GM18502 (cell line): ENCODE measurements at regions not wholly inside any gene's neighbourhood (a gene's known extent, or its start where the extent isn't known, plus 50 kb on each side); places are given as distances from the start of the nearest gene placed in this dataset.
A peak's percentile ranks its signal among the peaks of the same experiment; 100 is the strongest.

Experiments
- ATAC-seq: cut with Tn5 transposase; IDR thresholded peaks from one replicate; pipeline ENCODE4 v1.9.1; 2021; ENCODE audit warnings: mild to moderate bottlenecking; ENCODE audit not compliant: unreplicated experiment, poor library complexity

DNA sequence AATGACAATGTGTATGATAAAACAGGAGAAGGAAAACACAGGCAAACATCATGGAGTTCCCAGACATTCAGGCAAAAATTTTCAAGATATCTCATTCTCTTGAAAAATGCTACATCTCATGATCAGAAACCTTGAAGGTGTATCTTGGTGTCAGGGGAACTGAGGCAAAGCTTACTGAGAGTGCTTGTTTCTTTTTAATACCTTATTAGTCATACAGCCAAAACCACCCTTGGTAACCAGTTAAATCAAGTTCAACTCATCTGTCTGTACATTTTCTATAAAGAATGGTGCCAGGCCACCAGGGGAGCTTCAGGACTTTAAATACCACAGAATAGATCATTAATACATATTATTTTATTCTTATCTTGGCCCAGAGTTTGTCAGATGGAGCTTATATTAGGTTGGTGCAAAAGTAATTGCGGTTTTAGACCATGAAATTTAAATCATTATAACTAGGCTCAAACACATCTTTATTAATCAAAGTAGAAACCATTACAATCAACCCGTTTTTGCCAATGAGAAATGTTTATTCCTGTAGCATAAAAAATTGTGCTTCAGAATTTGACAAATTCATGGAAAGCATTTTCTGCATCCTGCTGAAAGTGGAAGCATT, 1036.0 kb downstream of the AMY1C start:
- no peak for ATAC-seq

DNA sequence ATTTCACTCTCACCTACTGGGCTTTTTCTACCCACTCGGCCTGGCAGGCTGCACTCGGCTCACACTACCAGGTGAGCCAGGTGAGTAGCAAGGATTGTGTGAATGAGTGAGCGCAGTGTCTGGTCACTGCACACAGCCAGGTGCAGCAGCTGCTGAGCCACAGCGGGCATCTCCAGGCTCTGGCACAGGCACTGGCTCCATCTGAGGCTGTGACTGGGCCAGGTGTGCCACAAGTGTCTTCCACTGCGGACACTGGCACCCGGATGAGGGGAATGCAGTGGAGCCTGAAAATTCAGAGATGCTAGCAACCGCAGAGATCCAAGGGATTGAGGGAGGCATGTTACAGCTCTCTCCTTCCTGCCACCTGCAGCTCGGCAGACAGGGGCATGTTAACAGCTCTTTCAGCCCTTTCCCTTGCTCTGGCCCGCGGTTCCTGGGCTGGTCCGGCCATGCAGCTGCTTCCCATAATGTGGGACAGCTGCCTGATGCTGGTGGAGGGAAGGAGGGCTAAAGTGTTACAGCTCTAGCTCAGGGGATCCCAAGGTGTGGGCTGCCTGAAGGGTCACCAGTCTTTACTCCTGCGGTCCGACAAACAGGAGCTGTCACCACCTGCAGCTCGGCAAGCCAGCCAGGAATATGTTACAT, 1038.3 kb downstream of the AMY1C start:
- no peak for ATAC-seq

DNA sequence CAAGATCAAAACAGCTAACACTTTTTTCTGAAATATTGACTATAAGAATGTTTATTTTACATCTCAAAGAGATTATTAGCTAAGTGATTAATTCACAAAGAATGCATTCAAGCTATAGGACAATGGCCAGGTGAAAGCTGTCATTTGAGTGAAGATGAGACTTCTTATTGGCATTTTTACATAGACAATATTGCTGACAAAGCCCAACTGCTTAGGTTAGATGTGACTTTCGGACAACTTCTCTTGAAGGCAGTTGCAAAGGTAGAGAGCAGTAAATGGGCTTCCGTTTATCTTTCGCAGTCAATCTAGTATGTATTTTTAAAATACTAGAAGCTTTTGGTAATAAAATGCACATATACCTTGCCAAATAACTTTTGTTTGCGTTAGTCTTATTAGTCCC, 1041.3 kb downstream of the AMY1C start:
- ATAC-seq = no peak

- no peak for ATAC-seq
Observed at GRCh38 chr1:104794035-104794434, 1044.3 kb downstream of the AMY1C start.

DNA sequence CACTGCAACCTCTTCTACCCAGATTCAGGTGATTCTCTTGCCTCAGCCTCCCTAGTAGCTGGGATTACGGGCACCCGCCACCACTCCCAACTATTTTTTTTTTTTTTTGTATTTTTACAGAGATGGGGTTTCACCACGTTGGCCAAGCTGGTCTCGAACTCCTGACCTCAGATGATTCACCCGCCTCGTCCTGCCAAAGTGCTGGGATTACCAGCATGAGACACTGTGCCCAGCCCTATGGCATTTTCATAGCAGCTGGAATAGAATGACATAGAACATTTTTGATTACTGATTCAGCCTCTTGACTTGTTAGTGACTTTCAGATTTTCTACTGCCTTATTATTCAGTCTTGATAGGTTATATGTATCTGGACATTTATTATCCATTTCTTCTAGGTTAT, 1046.2 kb downstream of the AMY1C start:
- ATAC-seq = no peak

GRCh38 chr1:104797982-104798381, 1048.3 kb downstream of the AMY1C start:
- ATAC-seq = no peak

DNA sequence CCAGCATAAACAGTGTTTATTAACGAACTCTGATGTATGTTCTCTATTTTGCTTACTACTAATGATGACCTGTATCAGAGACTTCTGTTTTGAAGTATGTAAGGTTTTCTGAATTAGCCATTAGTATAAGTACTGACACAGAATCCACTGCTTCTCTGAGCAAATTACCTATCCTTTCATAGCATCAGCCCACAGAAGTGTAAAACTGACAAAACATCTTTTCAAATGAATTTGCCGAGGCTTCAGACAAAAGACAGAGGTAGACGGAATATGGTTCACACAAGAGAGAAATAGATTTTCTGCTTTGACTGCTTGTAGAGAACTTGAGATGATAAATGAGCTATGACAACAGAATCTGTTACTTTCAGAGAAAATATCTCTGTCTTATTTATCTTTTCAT, 1051.6 kb downstream of the AMY1C start:
- ATAC-seq = no peak

DNA sequence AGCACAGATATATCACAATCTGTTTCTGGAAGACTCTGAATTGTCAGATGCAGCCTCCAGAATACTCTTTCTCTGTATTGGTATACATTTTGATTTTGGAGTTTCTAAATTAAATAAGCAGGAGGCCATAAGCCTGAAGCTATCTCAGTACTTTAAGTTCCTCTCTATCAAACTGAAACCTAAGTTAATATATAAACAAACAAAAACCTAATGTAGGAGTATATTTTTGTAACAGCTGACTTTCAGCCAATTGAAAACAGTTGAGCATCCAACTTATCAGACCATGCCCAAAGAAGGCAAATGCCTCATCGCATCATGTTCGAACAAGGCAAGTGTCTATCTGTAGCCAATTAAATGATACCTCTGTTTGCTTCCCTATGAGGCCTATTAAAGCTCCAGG, 1054.4 kb downstream of the AMY1C start:
- ATAC-seq = no peak

- no peak for ATAC-seq
Observed at GRCh38 chr1:104807590-104807989, 1057.9 kb downstream of the AMY1C start.

DNA sequence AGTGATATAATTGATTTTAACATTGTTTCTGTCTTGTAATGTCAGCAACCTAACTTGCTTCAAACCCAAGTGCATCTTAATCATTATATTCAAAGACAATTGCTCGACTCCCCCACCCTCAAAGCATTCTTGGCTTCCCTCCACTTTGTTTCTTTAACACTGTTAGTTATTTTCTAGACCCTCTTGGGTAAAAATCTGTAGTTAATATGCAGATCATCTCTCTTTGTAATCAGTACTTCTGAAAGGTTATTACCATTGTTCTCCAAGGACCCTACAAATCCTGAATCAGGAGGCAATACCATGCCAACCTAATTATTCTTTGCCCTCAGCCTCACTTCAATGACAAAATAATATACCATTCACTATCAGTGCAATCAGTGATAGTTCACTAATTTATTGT, 1075.7 kb downstream of the AMY1C start:
- no peak for ATAC-seq

DNA sequence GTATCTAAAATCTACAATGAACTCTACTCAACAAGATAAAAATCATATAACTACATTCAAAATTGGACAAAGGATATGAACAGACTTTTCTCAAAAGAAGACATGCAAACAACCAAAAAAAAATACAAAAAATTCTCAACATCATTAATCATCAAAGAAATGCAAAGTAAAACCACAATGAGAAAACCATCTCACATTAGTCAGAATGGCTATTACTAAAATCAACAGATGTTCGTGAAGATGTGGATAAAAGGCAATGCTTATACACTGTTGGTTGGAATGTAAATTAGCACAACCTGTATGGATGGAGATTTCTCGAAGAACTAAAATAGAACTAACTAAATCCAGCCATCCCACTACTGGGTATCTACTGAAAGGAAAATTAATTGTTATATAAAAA, 1080.8 kb downstream of the AMY1C start:
- no peak for ATAC-seq

GRCh38 chr1:104852151-104852550, 1102.5 kb downstream of the AMY1C start:
- no peak for ATAC-seq

- ATAC-seq = no peak
Observed at GRCh38 chr1:104853276-104853675, 1103.6 kb downstream of the AMY1C start.

GRCh38 chr1:104854529-104854928, 1104.8 kb downstream of the AMY1C start:
- no peak for ATAC-seq

GRCh38 chr1:104855550-104855949, 1105.9 kb downstream of the AMY1C start:
- ATAC-seq = no peak

GRCh38 chr1:104856091-104856490, 1106.4 kb downstream of the AMY1C start:
- no peak for ATAC-seq

DNA sequence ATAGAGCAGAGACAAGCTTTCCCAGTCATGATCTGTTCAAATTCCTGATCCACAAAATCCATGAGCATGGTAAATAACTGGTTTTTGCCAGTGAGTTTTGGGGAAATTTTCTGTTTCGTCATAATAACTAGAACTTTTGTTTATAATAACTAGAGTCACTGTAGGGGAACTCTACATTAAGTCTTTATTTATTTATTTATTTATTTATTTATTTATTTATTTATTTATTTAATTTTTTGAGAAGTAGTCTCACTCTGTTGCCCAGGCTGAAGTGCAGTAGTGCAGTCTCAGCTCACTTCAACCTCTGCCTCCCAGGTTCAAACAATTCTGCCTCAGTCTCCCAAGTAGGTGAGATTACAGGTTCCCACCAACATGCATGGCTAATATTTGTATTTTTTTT, 1106.8 kb downstream of the AMY1C start:
- no peak for ATAC-seq

GRCh38 chr1:104868794-104869193, 1119.1 kb downstream of the AMY1C start:
- ATAC-seq = no peak

GRCh38 chr1:104874044-104874443, 1124.3 kb downstream of the AMY1C start:
- peak; percentile 84 for ATAC-seq

- ATAC-seq = no peak
Observed at GRCh38 chr1:104878203-104878909, 1128.7 kb downstream of the AMY1C start.

DNA sequence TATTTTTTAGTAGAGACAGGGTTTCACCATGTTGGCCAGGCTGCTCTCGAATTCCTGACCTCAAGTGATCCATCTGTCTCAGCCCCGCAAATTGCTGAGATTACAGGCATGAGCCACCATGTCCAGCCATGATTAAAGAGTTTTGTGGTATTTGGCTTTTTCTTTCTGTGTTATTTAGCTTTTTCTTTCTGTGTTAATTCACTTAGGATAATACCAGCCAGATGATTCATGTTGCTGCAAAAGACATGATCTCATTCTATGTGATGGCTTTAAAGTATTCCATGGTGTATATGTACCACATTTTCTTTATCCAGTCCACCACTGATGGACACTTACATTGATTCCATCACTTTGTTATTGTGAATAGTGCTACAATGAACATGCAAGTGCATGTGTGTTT, 1135.2 kb downstream of the AMY1C start:
- no peak for ATAC-seq

DNA sequence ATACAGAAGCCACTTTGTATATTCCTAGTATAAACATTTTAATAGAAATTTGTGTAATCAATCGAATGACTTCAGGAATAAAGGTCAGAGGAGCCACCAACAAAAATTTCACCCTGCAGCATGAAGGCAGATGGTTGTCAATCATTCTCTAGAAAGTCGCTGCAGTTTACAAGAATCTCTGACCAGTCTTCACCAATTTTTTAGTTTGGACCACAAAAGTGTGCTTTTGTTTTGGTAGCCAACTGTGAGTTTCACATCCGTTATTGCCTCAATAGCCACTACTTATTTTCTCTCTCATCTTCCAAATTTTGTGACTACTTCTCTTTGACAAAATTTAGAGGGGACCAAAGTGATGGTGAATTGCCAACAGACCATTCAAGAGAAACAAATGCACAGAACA, 1155.6 kb downstream of the AMY1C start:
- ATAC-seq = no peak
